ENCODE measurements at regions not wholly inside any gene's neighbourhood (a gene's known extent, or its start where the extent isn't known, plus 50 kb on each side); places are given as distances from the start of the nearest gene placed in this dataset.
"Not testable (repeated sequence)": the region's sequence is repeated elsewhere in the genome, so short reads cannot be mapped to it uniquely, and the experiment has no call there.

DNA sequence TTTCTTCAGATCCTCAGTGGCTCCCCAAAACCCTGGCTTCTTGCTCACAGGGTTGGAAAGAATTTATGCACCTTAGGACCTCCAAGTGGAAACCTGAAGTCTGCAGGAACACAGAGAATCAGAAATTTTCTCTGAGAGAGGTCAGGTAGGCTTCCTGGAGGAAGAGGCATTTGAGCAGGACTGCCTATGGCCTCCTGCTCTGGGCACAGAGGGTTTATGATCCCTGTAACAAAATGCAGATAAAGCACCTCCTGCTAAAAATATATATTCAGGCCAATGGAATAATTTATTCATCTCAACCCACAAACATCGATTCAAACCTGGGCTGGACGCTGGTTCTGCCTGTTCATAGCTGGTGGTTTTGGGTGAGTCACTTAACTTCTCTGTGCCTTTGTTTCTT, 68.1 kb upstream of the FGF3 start:
- DNase-seq = no peak

DNA sequence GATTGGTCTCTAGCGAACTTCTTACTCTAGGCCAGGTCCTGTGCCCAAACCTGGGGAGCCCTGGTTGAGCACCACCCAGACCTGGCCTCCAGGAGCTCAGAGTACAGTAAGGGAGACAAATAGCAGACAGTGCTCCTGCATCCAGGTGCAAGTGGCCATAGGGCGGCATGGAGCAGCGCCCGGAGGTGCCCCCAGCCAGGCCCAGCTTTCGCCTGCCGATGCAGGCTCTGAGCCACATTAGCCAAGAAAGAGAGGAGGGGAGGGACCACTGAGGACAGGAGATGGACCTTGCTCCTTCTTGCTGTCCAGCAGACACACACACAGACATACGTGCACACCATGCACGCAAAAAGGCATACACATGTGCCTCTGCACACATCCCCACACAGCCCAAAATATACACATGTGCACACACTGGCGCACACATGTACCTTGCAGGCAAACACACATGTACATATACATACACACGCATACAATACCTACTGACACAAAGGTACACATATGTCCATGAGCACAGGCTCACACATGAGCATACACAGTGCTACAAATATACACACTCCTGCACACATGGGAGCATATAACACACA, 68.7 kb upstream of the FGF3 start:
- no peak for DNase-seq

DNA sequence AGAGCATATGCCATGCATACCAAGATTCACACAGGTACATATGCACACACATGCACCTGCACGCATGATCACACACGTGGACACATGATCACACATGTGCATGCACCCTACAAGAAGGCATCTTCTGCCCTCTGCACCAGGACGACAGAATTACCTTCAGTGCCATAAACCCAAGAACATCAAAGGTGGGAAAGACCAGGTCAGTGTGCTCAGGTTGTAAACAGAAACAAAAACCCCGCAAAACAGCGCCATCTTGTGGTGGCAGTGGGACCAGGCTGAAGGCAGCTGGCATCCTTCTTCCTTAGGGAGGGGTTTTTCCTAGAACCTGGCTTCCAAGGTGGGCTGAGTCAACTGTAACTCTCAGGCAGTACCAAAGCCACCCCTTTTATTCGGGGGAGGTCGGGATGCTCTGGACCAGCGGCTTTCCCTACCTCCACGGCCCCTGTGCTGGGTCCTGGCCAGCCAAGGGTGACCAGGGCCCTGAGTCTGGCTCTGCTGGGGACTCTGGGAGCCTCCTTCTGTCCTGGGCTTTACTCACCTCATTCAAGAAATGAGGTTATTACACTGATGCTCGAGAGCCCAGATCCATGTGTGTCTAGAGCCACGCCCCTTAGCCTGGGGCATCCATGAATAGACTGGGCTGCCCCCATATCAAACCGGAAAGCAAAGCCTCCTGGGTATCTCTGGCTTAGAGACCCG, 69.4 kb upstream of the FGF3 start:
- peak; percentile 66 for DNase-seq

DNA sequence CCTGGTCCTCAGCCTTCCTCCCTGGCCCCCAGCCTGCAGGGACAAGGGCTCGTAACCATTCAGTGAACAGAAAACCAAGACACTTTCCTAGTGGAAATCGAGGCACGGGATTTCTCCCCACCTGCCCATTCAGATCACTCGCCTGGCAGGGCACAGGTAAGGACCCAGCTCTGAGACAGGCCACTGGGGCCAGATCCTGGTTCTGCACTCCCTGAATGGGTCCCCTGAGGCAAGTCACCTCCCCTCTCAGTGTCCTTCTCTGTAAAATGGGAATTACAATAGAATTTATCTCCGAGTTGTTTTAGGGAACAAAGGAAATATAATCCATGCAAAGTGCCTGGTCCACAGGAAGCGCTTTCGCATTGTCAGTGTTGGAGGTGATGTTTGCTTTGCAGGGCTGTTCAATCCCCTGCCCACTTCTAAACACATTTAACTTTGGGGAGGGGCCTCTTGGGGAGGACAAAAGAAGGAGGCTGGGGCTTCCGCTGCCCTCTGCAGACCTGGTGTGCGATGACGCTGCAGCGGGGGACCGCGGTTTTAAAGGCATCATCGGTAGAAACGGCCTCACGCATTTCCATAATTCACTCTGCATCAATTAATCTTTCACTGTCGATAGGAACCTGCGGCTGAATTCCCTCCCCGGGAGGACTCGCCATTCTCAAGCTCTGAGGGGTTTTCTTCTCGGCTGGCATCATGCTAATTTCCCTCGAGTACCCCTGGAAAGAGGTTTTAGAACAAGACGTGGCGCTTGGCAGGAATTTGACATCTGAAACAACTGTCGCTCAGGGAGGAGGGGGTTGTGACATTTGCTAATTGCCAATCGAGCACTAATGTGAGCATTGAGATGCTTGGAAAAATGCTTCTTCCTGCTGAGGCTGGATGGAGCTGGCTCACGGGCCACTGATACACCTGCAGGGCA, 70.4 kb upstream of the FGF3 start:
- no peak for DNase-seq

DNA sequence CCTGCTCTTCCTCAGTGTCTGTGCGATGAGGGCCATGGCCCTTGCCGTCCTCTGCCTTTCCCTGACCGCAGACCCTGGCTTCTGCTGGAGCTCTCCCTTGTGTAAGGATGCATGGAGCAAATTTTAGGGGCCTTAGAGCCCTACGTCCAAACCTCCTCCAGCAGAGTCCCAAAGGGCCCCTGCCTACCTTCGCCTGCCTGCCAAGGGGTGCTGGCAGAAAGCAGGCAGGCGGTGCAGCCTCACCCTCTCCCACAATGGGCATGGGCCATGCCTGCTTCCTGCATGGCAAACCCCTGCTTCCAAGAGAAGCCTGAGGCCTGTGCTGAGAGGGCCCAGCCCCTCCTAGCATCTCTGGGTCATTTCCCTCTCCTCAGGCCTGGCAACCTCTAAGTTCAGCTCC, 71.3 kb upstream of the FGF3 start:
- DNase-seq = no peak

DNA sequence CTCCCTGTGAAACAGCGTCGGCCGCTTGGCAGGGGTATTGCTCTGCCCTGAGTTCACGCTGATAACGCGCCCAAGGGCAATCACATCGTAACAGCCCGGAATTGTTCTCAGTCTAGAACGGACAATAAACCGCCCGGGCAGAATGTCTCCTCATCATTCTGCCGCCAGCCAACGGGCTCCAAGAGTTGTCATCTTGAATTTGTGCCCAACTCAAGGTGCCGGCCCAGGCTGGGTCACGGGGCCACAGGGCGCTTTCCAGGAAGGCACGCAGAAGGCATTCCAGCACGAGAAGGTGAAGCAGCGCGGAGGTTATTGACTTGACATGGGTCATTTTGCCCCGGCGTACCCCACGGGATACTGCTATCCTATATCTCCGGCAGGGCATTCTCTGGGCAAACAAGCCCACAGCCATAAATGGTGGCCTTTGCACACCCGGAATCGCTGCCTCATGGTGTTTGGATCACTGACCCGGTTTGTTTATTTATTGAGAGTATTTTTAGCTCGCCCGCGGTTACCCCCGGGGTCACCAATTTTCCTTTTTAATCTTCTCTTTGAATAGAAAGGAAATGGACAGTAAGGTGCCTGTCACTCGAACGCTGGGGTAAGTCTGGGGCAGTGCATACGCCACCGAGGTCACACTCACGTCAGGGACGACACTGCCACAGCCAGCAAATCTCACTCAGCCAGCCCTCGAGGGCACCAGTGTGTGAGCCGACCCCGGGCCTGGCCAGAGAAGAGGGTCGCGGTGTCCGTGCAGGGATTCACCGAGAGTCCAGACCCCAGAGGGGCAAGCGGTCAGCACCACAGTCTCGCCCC, 72.4 kb upstream of the FGF3 start:
- no peak for DNase-seq

DNA sequence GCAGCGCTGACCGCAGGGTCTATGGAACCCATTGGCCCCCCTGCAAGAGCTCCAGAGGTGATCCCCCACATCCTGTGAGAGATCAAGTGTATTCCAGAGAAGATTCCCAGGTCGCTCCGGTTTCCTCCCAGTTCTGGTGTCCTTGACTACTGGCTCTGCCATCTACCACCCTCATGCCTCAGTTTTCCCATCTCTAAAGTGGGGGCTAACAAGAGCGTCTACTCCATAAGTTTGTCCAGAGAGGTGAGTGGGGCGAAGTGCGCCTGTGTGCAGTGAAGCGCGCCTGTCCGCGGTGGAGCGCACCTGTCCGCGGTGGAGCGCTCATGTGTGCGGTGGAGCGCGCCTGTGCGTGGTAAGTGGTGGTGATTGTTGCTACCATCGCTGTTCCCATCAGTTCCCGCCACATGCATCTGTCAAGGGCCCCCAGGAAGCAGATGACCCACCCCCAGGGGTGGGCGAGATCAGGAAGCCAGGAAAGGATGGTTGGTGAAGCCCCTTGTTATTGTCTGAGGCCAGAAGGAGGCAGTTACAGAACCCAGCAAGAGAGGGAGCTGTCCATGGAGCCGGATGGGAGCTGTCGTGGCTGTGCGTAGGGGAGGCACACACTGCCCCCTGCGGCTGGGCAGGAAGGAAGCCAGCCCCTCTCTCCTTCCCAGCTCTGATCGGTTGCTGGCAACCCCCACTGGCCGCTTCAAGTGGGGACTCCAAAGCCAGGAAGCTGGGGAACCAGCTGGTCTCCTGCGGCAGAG, 73.2 kb upstream of the FGF3 start:
- no peak for DNase-seq

DNA sequence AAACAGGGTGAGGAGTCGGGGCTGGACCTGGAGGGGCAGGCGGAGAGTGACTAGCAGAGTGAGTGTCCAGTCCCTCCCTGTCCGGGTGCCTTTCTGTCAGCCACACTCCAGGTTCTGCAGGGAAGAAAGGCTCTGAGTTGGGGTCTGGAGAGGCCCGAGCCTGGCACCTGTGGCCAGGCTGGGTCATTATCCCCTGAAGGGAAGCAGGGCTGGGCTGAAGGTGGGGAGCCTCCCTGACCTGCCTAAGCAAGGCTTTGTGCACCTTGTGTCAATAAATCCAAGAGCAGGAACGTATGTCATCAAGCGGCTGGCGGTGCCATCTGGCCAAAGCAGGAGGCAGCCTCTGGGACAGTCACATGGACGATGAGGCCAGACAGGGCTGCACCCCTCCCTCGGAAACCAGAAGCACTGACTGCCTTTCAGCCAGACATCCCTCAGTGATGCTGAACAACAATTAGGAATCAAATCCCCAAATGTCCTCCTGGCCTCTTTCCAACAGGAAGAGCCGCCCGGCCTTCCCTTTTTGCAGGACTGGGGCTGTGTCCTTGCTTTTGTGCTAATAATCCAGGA, 73.9 kb upstream of the FGF3 start:
- no peak for DNase-seq

DNA sequence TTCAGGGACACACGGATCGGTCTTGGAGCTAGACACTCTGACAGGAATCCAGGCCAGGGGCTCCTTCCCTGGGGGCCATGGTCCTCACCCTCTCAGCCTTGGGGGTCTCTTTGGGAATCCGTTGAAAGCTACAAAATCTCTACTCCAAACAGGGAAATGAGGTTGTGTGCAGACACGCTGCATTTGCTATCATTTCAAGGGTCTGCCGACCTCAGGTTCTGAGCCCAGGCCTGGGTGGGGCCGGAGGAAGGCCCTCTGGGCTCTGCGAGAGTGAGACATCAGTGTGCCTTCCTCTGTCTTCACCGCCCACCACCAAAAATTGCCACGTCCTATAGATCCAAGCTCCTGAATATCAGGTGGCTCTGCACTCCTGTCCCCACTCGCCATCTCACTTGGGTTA, 74.4 kb upstream of the FGF3 start:
- no peak for DNase-seq

DNA sequence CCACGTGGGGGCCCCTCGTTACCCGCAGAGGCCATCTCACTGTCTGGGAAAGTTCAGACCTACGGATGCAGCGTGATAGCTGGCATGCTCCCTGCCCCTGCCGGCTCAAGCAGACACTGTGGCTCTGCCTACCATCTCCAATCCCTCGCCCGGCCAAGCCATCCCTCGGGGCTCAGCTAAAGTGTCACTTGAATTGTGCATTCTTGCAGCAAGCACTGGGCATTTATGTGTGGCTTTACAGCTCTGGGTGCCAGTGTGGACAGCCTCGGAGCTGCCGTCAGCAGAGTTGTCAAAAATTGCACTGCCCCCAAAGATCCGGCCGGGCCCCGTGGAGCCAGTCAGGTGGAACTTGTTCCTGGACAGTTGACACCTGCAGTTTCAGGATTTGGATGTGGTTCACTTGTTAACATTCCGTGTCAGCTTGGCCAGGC, 75.0 kb upstream of the FGF3 start:
- DNase-seq = no peak

DNA sequence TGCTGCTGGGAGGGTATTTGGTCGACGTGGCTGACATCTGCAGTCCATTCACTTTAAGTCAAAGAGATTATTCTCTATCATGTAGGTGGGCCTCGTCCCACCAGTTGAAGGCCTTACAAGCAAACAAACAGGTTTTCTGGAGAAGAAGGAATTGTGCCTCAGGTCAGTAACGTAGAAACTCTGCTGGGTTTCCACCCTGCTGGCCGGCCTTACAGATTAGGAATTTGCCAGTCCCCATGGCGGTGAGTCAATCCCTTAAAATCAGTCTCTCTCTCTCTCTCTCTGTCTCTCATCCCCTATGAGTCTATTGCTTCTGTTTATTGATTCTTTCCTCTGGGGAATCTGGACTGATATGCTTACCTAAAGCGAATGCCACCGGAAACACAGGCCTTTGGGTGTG, 75.4 kb upstream of the FGF3 start:
- DNase-seq = no peak

DNA sequence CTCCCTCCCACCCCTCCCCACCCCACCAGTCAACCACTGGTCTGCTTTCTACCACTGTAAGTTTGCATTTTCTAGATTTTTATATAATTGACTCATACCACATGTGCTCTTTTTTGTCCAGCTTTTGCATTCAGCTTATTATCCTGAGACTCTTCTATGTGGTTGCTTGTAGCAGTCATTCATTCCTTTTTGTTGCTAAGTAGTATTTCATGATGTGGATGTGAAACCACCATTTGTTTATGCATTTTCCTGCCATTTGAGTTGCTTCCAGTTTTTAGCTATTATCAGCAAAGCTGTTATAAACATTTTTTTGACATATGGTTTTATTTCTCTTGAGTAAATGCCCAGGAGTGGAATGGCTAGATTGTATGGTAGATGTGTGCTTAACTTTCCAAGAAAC, 77.0 kb upstream of the FGF3 start:
- DNase-seq = no peak

DNA sequence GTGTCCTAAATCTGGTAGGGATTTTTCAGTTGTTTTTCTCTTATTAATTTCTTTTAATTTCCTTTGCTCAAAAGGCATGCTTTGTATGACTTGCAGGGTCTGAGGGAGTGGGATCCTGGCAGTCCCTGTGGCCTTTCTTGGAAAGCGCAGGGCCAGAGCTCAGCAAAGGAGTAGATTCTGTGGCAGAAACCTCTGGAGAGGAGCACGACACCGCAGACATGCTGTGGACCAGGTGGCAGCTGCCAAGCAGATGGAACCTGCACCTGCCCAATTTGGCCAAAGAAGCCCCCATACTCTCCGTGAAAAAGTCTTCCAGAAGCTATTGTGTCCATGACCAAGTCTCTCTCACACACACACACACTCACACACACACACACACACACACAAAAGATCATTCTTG, 78.9 kb upstream of the FGF3 start:
- DNase-seq = no peak

DNA sequence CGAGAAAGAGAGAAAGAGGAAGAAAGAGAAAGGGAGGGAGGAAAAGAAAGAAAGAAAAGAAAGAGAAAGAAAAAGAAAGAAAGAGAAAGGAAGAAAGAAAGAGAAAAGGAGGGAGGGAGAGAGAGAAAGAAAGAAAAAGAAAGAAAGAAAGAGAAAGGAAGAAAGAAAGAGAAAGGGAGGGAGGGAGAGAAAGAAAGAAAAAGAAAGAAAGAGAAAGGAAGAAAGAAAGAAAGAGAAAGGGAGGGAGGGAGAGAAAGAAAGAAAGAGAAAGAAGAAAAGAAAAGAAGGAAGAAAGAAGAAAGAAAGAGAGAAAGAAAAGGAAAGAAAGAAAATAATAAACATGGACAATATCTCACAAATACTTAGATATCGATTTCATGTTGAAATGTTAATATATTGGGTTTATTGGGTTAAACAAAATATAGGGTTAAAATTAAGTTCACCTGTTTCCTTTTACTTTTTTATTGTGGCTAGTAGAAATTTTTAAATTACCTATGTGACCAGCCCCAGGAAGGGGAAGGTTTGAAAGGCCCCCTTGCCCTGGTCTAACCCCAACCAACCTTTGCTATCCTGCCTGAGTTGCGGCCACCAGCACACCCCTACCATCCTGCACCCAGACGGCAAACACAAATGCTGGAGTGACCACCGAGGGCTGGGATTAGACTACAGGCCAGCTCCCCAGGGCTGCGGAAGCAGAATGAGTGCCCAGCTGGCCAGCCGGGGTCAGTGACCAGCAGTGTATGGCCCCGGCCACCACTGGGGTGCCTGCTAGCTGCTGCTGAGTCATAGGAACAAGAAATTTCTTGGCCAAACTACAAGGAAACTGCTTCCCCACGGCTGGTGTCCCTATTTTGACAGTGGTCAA, 81.0 kb upstream of the FGF3 start:
- DNase-seq = no peak

DNA sequence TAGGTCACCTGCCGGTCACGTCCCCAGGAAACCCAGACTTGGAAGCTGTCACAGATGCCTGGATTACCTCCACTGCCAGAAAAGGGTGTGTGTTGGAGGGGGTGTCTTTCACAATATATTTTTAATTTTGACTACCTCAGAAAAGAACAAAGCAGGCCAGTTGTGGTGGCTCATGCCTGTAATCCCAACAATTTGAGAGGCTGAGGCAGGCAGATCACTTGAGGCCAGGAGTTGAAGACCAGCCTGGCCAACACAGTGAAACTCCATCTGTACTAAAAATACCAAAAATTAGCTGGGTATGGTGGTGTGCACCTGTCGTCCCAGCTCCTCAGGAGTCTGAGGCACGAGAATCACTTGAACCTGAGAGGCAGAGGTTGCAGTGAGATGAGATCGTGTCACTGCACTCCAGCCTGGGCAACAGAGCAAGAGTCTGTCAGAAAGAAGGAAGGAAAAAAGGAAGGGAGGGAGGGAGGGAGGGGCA, 81.6 kb upstream of the FGF3 start:
- DNase-seq = not testable (repeated sequence)

DNA sequence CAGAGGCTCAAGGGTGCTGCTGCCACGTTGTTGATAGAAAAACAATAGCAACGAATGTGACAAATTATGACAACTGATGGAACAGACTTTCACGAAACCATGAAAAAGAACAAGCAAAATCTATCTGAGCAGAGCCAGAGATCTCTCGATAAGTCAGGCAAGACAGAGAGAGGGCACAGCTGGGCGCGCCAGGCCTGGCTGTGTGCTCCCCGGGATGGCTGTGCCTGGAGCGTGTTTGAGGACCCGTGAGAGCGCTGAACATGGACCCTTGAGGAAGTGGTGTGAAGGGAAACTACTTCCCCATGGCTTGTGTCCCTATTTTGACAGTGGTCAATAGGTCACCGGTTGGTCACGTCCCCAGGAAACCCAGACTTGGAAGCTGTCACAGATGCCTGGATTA, 83.1 kb upstream of the FGF3 start:
- DNase-seq = no peak

DNA sequence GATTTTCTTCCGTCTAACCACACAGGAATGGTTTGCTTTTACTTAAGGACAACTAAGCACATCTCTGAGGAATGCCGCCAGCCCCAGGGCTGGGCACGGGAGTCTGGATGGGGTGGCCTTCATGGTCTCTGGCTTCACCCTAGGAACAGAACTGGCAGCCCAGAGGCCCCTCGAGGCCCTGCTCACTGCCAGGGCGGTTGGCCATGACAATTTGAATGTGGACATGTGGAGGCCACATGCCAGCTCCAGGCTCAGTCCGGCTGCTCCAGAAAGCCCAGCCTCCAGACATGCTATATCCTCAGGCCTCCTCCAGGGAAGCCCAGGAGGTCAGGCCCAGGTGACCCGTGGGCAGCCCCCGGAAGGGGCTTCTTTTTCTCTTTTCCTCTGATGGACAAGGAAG, 84.0 kb upstream of the FGF3 start:
- DNase-seq = no peak

DNA sequence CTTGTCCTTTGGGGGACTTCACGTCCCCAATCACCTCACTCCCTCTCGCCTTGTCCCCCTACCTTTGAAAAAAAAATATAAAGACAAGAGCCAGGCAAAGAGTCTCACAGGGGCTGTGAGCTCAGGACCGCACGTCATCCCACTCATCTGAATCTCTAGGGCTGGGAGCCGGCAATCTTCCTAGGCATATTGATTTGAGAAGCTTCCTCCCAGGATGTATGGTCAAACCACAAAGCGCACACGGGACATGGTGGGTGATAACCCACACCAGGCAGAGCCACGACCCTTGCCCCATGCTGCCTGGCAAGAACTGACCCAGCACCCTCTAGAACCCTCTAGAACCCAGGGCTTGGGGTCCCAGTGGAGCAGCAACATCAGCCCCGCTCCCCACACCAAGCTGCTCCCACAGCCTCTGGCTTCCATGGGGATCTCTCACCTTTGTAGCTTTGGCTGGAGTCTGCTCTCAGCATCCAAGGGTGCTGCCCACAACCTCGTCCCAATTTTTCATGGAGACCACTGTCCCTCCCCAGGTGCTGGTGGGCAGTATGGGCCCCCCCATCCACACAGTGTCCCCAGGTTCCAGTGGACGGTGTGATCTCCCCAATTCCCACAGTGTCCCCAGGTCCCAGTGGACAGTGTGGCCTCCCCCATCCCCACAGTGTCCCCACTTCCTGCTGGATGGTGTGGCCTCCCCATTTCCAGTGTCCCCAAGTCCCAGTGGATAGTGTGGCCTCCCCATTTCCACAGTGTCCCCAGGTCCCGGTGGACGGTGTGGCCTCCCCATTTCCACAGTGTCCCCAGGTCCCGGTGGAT, 85.2 kb upstream of the FGF3 start:
- no peak for DNase-seq

DNA sequence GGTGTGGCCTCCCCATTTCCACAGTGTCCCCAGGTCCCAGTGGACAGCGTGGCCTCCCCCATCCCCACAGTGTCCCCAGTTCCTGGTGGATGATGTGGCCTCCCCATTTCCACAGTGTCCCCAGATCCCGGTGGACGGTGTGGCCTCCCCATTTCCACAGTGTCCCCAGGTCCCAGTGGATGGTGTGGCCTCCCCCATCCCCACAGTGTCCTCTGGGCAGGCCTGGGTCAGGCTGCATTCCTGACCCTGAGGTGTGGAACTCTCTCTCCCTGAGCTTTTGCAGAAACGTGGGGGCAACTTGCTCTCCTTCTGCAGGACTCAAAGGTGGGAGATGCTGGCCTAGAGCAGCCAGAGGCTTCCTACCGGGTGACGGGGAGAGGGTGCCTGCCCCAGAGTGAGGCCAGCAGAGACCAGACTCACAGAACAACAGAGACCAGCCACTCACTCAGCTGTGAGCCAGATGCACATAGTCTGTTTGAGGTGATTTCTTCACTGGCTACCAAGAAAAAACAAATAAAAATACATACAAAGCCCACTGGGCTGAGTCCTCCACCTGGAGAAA, 85.8 kb upstream of the FGF3 start:
- no peak for DNase-seq
